ENCODE measurements at regions not wholly inside any gene's neighbourhood (a gene's known extent, or its start where the extent isn't known, plus 50 kb on each side); places are given as distances from the start of the nearest gene placed in this dataset.
A peak's percentile ranks its signal among the peaks of the same experiment; 100 is the strongest.

DNA sequence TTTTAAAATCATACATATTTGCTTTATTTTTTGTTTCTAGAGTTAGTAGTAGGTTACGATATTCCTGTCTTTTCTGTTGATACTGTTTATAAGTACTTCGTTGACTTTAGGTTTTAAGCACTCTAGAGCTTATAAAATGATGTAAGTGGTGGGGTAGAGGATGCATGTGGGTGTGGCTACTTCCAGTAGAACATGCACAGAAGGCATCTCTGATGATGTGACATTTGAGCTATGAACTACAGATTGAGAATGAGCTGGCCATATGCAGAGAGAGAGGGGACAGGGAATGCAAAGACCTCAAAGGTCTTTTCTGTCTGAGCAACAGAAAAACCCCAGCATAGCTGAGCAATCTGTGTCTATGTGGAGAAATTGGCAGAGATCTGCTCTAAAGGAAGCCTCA is 233.9 kb upstream of the STAC start:
- Histone ChIP-seq H3K27ac (ENCODE audit: low read depth, low read length) (no peak overlapping the region), H3K36me3 (ENCODE audit: insufficient read depth, low read length) (no peaks in the 10 kb centered on the region), H3K4me1 (ENCODE audit: control insufficient read depth, insufficient read depth, low read length, unreplicated experiment) (no peaks in the 10 kb centered on the region), H2AFZ (ENCODE audit: low read length, unreplicated experiment) (no peak overlapping the region), H3K4me3 (ENCODE audit: low read depth, low read length) (no peak overlapping the region), H3K79me2 (ENCODE audit: control insufficient read depth, insufficient read depth, low read length, unreplicated experiment) (no peaks in the 10 kb centered on the region), H3K27me3 (ENCODE audit: insufficient read depth, low read length) (no peaks in the 10 kb centered on the region)

DNA sequence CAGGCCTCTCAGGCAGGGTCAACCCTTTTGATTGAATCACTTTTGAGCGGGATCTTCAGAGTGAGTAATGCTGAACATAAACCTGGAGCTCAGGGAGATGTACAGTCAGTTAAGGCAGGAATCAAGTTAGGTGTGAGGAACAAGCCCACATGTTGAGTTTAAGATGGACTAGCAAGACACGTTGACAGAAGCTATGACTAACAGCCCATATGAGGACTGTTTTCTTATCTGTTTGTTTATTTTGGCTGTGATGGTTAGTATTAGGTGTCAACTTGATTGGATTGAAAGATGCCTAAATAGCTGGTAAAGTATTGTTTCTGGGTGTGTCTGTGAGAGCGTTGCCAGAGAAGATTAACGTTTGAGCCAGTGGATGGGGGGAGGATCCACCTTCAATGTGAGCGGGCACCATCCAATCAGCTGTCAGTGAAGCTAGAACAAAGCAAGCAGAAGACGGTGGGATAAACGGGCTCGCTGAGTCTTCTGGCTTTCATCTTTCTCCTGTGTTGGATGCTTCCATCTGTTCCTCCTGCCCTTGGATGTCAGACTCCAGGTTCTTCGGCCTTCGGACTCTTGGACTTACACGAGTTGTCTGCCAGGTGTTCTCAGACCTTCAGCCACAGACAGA is 232.3 kb upstream of the STAC start:
- H3K4me1 ChIP-seq (ENCODE audit: control insufficient read depth, insufficient read depth, low read length, unreplicated experiment) = no peaks in the 10 kb centered on the region
- no peak overlapping the region for H3K4me3 ChIP-seq (ENCODE audit: low read depth, low read length)
- H3K27me3 ChIP-seq (ENCODE audit: insufficient read depth, low read length) = no peaks in the 10 kb centered on the region

DNA sequence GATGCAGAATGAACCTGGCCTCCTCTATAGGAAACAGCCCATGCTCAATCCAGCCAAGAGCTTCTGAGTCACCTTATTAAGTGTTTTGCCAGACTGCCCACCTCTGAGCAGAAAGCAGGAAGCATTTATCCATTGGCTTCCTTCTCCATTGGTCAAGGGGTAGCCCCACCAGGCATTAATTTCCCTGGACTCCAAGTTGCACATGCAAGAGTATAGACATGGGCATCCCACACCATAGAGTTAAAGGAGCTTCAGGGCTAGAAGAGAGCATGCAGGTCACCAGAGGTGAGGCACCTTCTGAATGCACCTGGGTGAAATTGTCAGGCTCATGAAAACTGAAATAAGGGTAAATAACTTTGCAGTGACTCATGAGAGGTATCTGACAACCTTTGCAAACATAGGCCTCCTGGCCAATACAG is 230.8 kb upstream of the STAC start:
- Histone ChIP-seq H3K27me3 (ENCODE audit: insufficient read depth, low read length) (no peaks in the 10 kb centered on the region), H3K4me3 (ENCODE audit: low read depth, low read length) (no peak overlapping the region), H3K27ac (ENCODE audit: low read depth, low read length) (no peak overlapping the region), H3K79me2 (ENCODE audit: control insufficient read depth, insufficient read depth, low read length, unreplicated experiment) (no peaks in the 10 kb centered on the region), H3K36me3 (ENCODE audit: insufficient read depth, low read length) (no peaks in the 10 kb centered on the region), H3K4me1 (ENCODE audit: control insufficient read depth, insufficient read depth, low read length, unreplicated experiment) (no peaks in the 10 kb centered on the region), H2AFZ (ENCODE audit: low read length, unreplicated experiment) (no peak overlapping the region)

More for the DNA sequence above, 232.3 kb upstream of the STAC start:
- no peak overlapping the region for H2AFZ ChIP-seq (ENCODE audit: low read length, unreplicated experiment)
- no peaks in the 10 kb centered on the region for H3K79me2 ChIP-seq (ENCODE audit: control insufficient read depth, insufficient read depth, low read length, unreplicated experiment)
- no peaks in the 10 kb centered on the region for H3K36me3 ChIP-seq (ENCODE audit: insufficient read depth, low read length)
- no peak overlapping the region for H3K27ac ChIP-seq (ENCODE audit: low read depth, low read length)

DNA sequence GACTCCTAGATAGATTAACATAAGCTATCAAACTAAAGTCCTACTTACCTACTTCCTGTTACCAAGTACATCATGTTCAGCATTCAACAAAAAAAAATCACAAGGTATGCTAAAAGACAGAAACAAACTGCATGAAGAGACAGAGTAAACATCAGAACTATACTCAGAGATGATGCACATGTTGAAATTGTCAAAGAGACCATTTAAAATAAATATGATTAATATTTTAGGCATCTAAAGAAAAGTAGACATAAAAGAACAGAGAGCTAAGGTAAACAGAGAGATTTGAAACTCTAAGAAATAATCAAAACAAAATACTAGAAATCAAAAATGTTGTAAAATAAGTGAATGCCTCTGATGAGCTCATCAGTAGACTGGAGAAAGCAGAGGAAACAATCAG is 224.8 kb upstream of the STAC start:
- Histone ChIP-seq H3K27me3 (ENCODE audit: insufficient read depth, low read length) (no peaks in the 10 kb centered on the region), H3K36me3 (ENCODE audit: insufficient read depth, low read length) (no peaks in the 10 kb centered on the region), H3K27ac (ENCODE audit: low read depth, low read length) (peak overlapping the region; percentile 18; the same call in 1 of the 2 replicates), H3K79me2 (ENCODE audit: control insufficient read depth, insufficient read depth, low read length, unreplicated experiment) (no peaks in the 10 kb centered on the region), H3K4me3 (ENCODE audit: low read depth, low read length) (no peak overlapping the region), H3K4me1 (ENCODE audit: control insufficient read depth, insufficient read depth, low read length, unreplicated experiment) (peaks cover 14% of the 10 kb centered on the region), H2AFZ (ENCODE audit: low read length, unreplicated experiment) (no peak overlapping the region)

DNA sequence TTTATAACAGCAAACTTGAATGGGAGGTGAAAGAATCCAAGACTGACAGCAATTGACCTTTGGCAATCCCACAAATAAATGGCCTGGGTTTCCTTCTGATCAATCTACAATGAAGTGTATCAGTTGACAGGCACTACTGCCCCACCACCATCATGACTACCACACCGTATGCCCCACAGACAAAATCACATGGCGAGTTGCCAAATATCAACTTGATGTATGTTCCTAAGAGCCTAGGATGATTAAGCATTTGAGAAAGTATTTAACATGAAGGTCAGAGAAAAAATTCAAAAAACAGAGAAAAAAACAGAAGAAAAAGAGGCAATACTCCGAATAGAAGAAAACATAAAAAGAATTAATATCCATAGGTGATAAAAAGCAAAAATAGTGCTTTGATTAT is 215.9 kb upstream of the STAC start:
- Histone ChIP-seq H3K79me2 (ENCODE audit: control insufficient read depth, insufficient read depth, low read length, unreplicated experiment) (no peaks in the 10 kb centered on the region), H3K36me3 (ENCODE audit: insufficient read depth, low read length) (no peaks in the 10 kb centered on the region), H3K27me3 (ENCODE audit: insufficient read depth, low read length) (no peaks in the 10 kb centered on the region), H3K4me1 (ENCODE audit: control insufficient read depth, insufficient read depth, low read length, unreplicated experiment) (peaks cover 18% of the 10 kb centered on the region), H3K4me3 (ENCODE audit: low read depth, low read length) (no peak overlapping the region), H3K27ac (ENCODE audit: low read depth, low read length) (no peak overlapping the region), H2AFZ (ENCODE audit: low read length, unreplicated experiment) (no peak overlapping the region)

DNA sequence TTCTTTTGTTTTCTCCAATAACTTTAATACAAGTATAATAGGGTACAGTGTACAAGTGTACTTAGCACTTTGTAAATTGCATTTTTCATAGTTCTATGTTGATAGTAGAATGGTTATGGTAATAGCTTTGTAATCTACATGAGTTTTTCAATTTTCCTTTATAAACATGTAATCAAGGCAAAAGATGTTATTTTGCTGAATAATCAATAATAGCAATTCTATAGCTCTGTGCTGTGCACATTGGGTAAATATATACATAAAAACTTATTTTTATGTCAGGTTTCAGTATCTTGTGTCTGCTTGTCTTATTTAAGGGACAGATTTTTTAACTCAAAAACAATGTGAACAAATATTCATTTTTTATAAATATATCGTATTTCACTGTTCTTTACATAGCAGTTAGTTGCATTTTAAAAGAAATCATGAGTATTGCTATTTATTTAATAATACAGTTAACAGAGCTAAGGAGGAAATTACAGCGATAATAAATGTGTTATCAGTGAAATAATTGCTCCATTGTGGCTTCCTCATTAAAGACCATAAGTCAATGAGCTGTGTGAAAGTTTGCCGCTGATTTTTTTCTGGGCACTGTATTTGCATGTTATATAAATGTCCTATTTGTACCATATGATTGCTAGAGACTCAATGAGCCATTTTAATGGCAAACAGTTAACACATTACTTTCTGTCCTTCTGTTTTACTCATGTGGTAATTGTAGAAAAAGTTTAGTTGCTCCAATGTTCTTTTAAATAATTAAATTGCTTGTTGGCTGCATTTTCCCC is 214.6 kb upstream of the STAC start:
- H3K27ac ChIP-seq (ENCODE audit: low read depth, low read length) = peak overlapping the region; percentile 43

DNA sequence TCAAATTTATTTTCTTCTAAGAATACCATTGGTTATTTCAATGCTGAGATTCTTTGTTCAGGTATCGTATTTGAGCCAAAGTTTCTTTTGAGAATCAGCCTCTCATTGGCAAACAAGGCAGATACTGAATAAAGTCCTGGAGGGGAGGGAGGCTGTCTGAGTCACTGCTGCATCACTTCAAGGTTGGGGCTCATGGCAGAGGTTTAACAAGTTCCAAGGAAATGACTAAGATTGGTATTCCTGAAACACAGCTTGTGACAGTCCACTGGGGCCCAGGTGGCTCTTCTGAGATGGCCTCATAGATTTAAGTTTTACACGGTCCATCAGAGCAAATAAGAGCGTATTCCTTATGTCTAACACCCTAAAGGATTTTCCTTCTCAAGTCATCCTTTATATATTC is 213.8 kb upstream of the STAC start:
- H3K4me3 ChIP-seq (ENCODE audit: low read depth, low read length) = no peak overlapping the region
- H3K79me2 ChIP-seq (ENCODE audit: control insufficient read depth, insufficient read depth, low read length, unreplicated experiment) = no peaks in the 10 kb centered on the region
- H3K36me3 ChIP-seq (ENCODE audit: insufficient read depth, low read length) = no peaks in the 10 kb centered on the region
- H3K27ac ChIP-seq (ENCODE audit: low read depth, low read length) = peak overlapping the region; percentile 43
- no peaks in the 10 kb centered on the region for H3K27me3 ChIP-seq (ENCODE audit: insufficient read depth, low read length)
- peaks cover 18% of the 10 kb centered on the region for H3K4me1 ChIP-seq (ENCODE audit: control insufficient read depth, insufficient read depth, low read length, unreplicated experiment)
- H2AFZ ChIP-seq (ENCODE audit: low read length, unreplicated experiment) = no peak overlapping the region

More for the DNA sequence above, 214.6 kb upstream of the STAC start:
- Histone ChIP-seq H3K79me2 (ENCODE audit: control insufficient read depth, insufficient read depth, low read length, unreplicated experiment) (no peaks in the 10 kb centered on the region), H3K27me3 (ENCODE audit: insufficient read depth, low read length) (no peaks in the 10 kb centered on the region), H3K36me3 (ENCODE audit: insufficient read depth, low read length) (no peaks in the 10 kb centered on the region), H2AFZ (ENCODE audit: low read length, unreplicated experiment) (no peak overlapping the region), H3K4me3 (ENCODE audit: low read depth, low read length) (no peak overlapping the region), H3K4me1 (ENCODE audit: control insufficient read depth, insufficient read depth, low read length, unreplicated experiment) (peaks cover 18% of the 10 kb centered on the region)

DNA sequence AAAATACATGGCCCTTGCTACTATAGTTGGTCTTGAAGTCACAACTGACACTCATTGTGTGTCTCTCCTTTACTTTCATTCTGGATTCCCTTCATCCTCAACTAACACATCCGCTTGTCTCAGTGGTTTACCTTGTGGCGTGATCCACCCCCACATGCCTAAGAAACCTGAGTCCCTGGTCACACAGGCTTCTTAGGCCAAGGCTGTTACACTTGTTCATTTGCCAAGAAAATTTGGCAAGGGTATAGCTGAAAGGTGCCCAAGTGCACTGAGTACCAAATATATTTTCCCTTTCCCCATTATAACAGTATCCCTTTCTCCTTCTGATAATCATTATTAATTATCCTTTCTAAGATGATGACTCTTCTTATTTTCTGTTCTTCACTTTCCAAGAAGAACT is 207.6 kb upstream of the STAC start:
- H3K27me3 ChIP-seq (ENCODE audit: insufficient read depth, low read length) = no peaks in the 10 kb centered on the region
- H2AFZ ChIP-seq (ENCODE audit: low read length, unreplicated experiment) = no peak overlapping the region
- no peaks in the 10 kb centered on the region for H3K4me1 ChIP-seq (ENCODE audit: control insufficient read depth, insufficient read depth, low read length, unreplicated experiment)
- H3K36me3 ChIP-seq (ENCODE audit: insufficient read depth, low read length) = no peaks in the 10 kb centered on the region
- H3K79me2 ChIP-seq (ENCODE audit: control insufficient read depth, insufficient read depth, low read length, unreplicated experiment) = no peaks in the 10 kb centered on the region
- H3K27ac ChIP-seq (ENCODE audit: low read depth, low read length) = no peak overlapping the region
- no peak overlapping the region for H3K4me3 ChIP-seq (ENCODE audit: low read depth, low read length)

DNA sequence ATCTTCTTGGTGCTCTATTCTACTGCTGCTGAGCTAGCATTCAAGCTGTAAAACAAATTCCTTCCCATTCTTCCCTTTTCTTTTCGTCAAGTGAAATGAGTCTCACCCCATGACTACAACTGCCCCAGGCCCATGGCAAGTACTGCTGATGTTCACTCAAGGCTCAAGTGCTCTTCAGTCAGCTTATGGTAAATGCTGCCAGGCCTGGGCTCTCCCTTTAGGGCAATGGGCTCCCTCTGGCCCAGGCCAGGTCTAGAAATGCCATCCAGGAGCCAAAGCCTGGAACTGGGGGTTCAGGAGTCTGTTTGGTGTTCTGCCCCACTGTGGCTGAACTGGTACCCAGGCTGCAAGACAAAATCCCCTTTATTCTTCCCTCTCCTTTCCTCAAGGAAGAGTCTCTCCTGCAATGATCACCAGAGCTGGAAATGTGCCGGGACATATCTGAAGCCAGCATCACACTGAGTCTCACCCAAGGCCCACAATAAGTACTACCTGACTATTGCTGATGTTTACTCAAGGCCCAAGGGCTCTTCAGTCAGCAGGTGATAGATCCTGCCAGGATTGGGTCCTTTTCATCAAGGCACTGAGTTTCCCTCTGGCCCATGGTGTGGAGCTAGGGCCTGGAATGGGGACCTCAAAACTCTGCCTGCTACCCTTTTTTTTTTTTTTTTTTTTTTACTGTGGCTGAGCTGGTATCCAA is 205.0 kb upstream of the STAC start:
- Histone ChIP-seq H3K36me3 (ENCODE audit: insufficient read depth, low read length) (no peaks in the 10 kb centered on the region), H3K4me1 (ENCODE audit: control insufficient read depth, insufficient read depth, low read length, unreplicated experiment) (peaks cover 3% of the 10 kb centered on the region), H3K4me3 (ENCODE audit: low read depth, low read length) (no peak overlapping the region), H3K27me3 (ENCODE audit: insufficient read depth, low read length) (no peaks in the 10 kb centered on the region), H3K79me2 (ENCODE audit: control insufficient read depth, insufficient read depth, low read length, unreplicated experiment) (no peaks in the 10 kb centered on the region), H2AFZ (ENCODE audit: low read length, unreplicated experiment) (no peak overlapping the region), H3K27ac (ENCODE audit: low read depth, low read length) (no peak overlapping the region)

DNA sequence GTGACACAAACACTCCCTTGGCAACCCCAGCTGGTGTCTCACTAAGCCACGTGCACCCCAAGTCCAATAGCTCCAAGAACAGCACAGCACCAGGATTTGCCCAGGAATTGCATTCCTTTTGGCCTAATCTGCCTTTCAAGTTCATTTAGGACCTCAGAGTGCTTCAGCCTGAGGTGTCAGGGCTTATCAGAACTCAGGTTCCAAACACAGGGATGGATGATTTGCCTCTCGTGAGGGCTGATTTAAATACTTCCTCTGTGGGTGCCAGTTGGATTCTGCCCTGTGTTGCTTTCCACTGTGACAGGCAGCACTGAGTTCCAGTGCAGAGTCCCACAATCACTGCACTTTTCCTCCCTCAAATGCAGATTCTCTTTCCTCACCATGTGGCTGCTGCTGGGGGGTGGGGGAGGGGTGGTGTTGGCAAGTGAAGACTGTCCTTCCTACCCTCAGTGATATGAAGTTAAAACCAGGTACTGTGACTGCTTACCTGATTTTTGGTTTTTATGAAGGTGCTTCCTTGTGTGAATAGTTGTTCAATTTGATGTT is 204.3 kb upstream of the STAC start:
- Histone ChIP-seq H3K4me3 (ENCODE audit: low read depth, low read length) (no peak overlapping the region), H3K27ac (ENCODE audit: low read depth, low read length) (no peak overlapping the region), H2AFZ (ENCODE audit: low read length, unreplicated experiment) (no peak overlapping the region)

More for the DNA sequence above, 204.3 kb upstream of the STAC start:
- Histone ChIP-seq H3K79me2 (ENCODE audit: control insufficient read depth, insufficient read depth, low read length, unreplicated experiment) (no peaks in the 10 kb centered on the region), H3K27me3 (ENCODE audit: insufficient read depth, low read length) (no peaks in the 10 kb centered on the region), H3K4me1 (ENCODE audit: control insufficient read depth, insufficient read depth, low read length, unreplicated experiment) (peaks cover 3% of the 10 kb centered on the region), H3K36me3 (ENCODE audit: insufficient read depth, low read length) (no peaks in the 10 kb centered on the region)

Data from ACC112 (cell line).